Common myeloid progenitor, CD34-positive (primary cell): ENCODE measurements at regions not wholly inside any gene's neighbourhood (a gene's known extent, or its start where the extent isn't known, plus 50 kb on each side); places are given as distances from the start of the nearest gene placed in this dataset.
A peak's percentile ranks its signal among the peaks of the same experiment; 100 is the strongest.

Experiments used
- CTCF ChIA-PET: fragments of 350-600 bp; sonication (Branson Sonifier 250); formaldehyde crosslinking; loops from one replicate; lab custom pipeline; 2021; ENCODE audit warnings: antibody characterized with exemption; lab: Charles Lee
- POLR2A ChIA-PET: fragments of 350-600 bp; sonication (Branson Sonifier 250); formaldehyde crosslinking; loops from one replicate; lab custom pipeline; 2021; ENCODE audit warnings: antibody characterized with exemption; lab: Charles Lee
- DNase-seq, 3 donors: peaks; one replicate each; pipeline versions ENCODE4 v3.0.0 to v3.0.0-alpha.2; 2013
- H3K27ac ChIP-seq, 2 experiments: 1 replicate in 1 of 2; 2 replicates in 1 of 2; pipeline ENCODE4 v1.7.0; 2013; ENCODE audit warnings: inconsistent platforms in 2 of 2, low read length in 2 of 2, mild to moderate bottlenecking in 2 of 2, low read depth in 1 of 2, moderate library complexity in 1 of 2; ENCODE audit not compliant: severe bottlenecking in 2 of 2, insufficient read depth in 1 of 2, poor library complexity in 1 of 2
- H3K27me3 ChIP-seq, 5 experiments: replicated peaks in 2 of 5; 1 replicate in 3 of 5; 2 replicates in 2 of 5; pipeline versions ENCODE4 v1.6.1 to v1.7.0; 2013; ENCODE audit warnings: low read length in 4 of 5, mild to moderate bottlenecking in 2 of 5, moderate library complexity in 2 of 5, inconsistent platforms in 1 of 5; ENCODE audit not compliant: insufficient read depth in 5 of 5, control insufficient read depth in 4 of 5
- H3K36me3 ChIP-seq, 4 experiments: 1 replicate in 2 of 4; 2 replicates in 2 of 4; pipeline versions ENCODE4 v1.6.1 to v1.7.0; 2013; ENCODE audit warnings: low read length in 3 of 4, control low read depth in 1 of 4, mild to moderate bottlenecking in 1 of 4; ENCODE audit not compliant: control insufficient read depth in 4 of 4, insufficient read depth in 4 of 4
- H3K4me1 ChIP-seq, 4 experiments: 1 replicate in 3 of 4; 2 replicates in 1 of 4; pipeline versions ENCODE4 v1.6.1 to v1.7.1; 2013; ENCODE audit warnings: low read length in 3 of 4, mild to moderate bottlenecking in 3 of 4, control low read depth in 1 of 4, inconsistent platforms in 1 of 4, moderate library complexity in 1 of 4; ENCODE audit not compliant: control insufficient read depth in 4 of 4, insufficient read depth in 4 of 4; ENCODE audit errors: control extremely low read depth in 1 of 4
- H3K4me3 ChIP-seq, 7 experiments: 1 replicate in 4 of 7; 2 replicates in 3 of 7; pipeline versions ENCODE4 v1.5.1 to v1.7.0; 2013; ENCODE audit warnings: mild to moderate bottlenecking in 7 of 7, low read length in 6 of 7, moderate library complexity in 6 of 7, inconsistent platforms in 2 of 7, low read depth in 2 of 7, control low read depth in 1 of 7; ENCODE audit not compliant: insufficient read depth in 4 of 7, control insufficient read depth in 1 of 7; ENCODE audit errors: extremely low read depth in 1 of 7
- H3K9me3 ChIP-seq, 5 experiments: 1 replicate in 4 of 5; 2 replicates in 1 of 5; pipeline versions ENCODE4 v1.6.1 to v1.7.1; 2013; ENCODE audit warnings: low read length in 4 of 5, mild to moderate bottlenecking in 2 of 5, inconsistent platforms in 1 of 5, low read depth in 1 of 5, moderate library complexity in 1 of 5; ENCODE audit not compliant: control insufficient read depth in 4 of 5, insufficient read depth in 2 of 5; ENCODE audit errors: control extremely low read depth in 1 of 5
- WGBS: methylation state at CpG from one replicate; pipeline ENCODE4 v1.1.5; 2013; ENCODE audit not compliant: insufficient coverage; 5-methylcytosine and 5-hydroxymethylcytosine counted together

DNA sequence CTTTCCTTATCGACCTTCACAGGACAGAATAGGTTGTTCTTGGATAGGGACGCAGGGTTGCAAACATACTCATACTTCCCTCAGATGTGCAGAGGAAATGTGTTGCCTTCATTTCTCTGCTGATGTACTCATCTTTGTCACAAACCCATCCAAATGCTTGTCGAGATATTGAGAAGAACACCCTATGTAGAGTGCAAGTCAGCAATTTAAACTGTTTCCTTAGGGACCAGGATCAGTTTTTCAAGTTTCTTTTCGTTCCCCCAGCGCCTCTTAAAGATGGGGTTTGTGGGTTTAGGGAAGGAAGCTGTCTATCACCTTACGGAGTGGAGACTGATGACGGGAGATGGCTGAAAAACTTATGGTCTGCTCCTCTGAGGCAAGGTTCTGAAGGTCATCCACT, 474.2 kb downstream of the EPHA4 start:
- peaks cover 0 to 5% (median under 1%) of the 10 kb centered on the region in 4 experiments for H3K4me1 ChIP-seq
- POLR2A ChIA-PET: interaction anchor here (0.7 kb wide), 1 partner anchor 11 kb away, joined by 3 read pairs; no protein-coding TSS in a partner anchor
- H3K27ac ChIP-seq: no peak overlapping the region
- no peaks in the 10 kb centered on the region for H3K36me3 ChIP-seq
- WGBS: 57% methylated on average over 5 of the region's 7 CpGs
- H3K9me3 ChIP-seq: no peaks in the 10 kb centered on the region
- no peaks in the 10 kb centered on the region for H3K27me3 ChIP-seq
- no peak for DNase-seq
- no peak overlapping the region for H3K4me3 ChIP-seq
- CTCF ChIA-PET: no interaction called here

DNA sequence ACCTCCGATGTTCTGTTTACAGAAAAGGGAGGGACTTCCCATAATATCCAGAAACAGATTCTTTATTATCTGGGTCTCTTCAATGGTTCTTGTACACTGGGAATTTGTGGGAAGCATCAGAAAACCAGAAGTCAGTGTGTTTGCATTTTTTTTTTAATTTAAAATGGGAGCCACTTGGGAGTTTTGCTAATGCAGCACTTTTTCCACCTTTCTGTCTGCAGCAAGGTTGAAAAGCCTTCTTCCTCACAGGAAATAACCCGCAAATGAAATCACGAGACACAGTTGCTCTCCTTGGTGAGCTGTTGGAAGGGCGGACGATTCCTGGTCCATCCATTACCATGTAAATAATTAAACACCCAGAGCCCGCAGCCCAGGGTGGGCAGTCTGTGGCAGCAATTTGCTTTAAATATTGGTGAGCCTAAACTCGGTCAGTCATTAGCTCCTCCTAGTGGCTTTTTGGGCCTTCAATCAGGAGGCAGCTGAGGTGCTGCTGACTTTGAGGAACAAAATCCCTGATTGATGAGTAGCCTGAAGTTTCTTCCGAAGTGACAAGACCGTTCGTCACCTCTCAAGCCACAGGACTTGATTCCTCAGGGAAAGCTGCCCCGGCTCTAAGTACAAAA, 471.5 kb downstream of the EPHA4 start:
- Histone ChIP-seq H3K4me1 (peaks cover 0 to 23% (median 12%) of the 10 kb centered on the region in 4 experiments), H3K27me3 (no peaks in the 10 kb centered on the region), H3K27ac (no peak overlapping the region), H3K9me3 (no peaks in the 10 kb centered on the region), H3K36me3 (no peaks in the 10 kb centered on the region), H3K4me3 (no peak overlapping the region)
- WGBS: 43% methylated on average over 5 of the region's 11 CpGs
- ChIA-PET CTCF (no interaction called here), POLR2A (no interaction called here)
- DNase-seq: peak in 2 of 3 donors; percentile 35 to 37

DNA sequence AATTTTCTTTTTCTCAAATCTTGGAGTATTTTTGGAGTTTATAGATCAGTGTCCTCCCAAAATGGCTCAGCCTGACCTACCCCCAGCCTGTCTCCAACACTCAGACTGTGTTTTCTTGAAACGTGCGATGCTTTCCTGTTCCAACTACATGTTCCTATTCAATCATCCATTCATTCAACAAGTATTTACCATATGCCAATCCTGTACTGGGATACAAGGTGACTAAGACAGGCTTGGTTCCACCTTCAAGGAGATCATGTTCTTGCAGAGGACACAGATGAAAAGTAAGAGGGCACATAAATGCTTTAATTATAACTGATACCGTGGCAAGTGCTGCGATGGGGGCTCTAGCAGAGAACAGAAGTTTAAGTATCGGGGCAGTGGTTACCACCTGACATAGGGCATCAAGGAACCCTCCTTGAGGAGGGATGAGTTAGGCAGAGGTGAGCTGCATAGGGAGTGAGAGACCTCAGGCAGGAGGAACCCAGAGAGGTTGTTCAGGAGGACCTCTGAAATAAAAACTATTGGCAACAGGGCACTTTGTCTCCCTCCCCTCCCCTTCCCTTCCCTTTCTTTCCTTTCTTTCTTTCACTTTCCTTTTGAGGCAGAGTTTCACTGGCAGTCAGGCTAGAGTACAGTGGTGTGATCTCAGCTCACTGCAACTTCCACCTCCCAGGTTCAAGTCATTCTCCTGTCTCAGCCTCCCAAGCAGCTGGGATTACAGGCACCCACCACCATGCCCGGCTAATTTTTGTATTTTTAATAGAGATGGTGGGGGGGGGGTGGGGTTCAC, 469.0 kb downstream of the EPHA4 start:
- CTCF ChIA-PET: no interaction called here
- WGBS: 95% methylated on average over 5 of the region's 6 CpGs
- H3K4me3 ChIP-seq: no peak overlapping the region
- H3K27me3 ChIP-seq: no peaks in the 10 kb centered on the region
- peak; percentile 17 to 64 (median 51) for DNase-seq
- peaks cover 0 to 3% (median 0%) of the 10 kb centered on the region in 5 experiments for H3K9me3 ChIP-seq
- no peak overlapping the region for H3K27ac ChIP-seq
- H3K36me3 ChIP-seq: no peaks in the 10 kb centered on the region
- POLR2A ChIA-PET: interaction anchor here (1.2 kb wide), 1 partner anchor 369 kb away, joined by 3 read pairs; no protein-coding TSS in a partner anchor
- peaks cover 0 to 23% (median 12%) of the 10 kb centered on the region in 4 experiments for H3K4me1 ChIP-seq

GRCh38 chr2:221103930-221104329, 468.2 kb downstream of the EPHA4 start:
- peak overlapping the region in 3 of 7 experiments; percentile 16 to 65 (median 54) for H3K4me3 ChIP-seq
- ChIA-PET CTCF (no interaction called here), POLR2A (interaction anchor here (1.2 kb wide), 1 partner anchor 370 kb away, joined by 3 read pairs; no protein-coding TSS in a partner anchor)
- peak in 2 of 3 donors; percentile 18 to 26 for DNase-seq
- no peak overlapping the region for H3K27ac ChIP-seq
- H3K4me1 ChIP-seq: peaks cover 0 to 23% (median 12%) of the 10 kb centered on the region in 4 experiments
- peaks cover 0 to 3% (median 0%) of the 10 kb centered on the region in 5 experiments for H3K9me3 ChIP-seq
- WGBS: 66% methylated on average over 4 of the region's 5 CpGs
- no peaks in the 10 kb centered on the region for H3K36me3 ChIP-seq
- H3K27me3 ChIP-seq: no peaks in the 10 kb centered on the region

- POLR2A ChIA-PET: interaction anchor here (1.2 kb wide), 1 partner anchor 370 kb away, joined by 3 read pairs; no protein-coding TSS in a partner anchor
- Histone ChIP-seq H3K4me1 (peaks cover 0 to 23% (median 12%) of the 10 kb centered on the region in 4 experiments), H3K27me3 (no peaks in the 10 kb centered on the region), H3K9me3 (peaks cover 0 to 3% (median 0%) of the 10 kb centered on the region in 5 experiments), H3K4me3 (peak overlapping the region in 4 of 7 experiments; percentile 11 to 65 (median 35)), H3K36me3 (no peaks in the 10 kb centered on the region), H3K27ac (no peak overlapping the region)
- DNase-seq: peak in 2 of 3 donors; percentile 37 to 58
- WGBS: 7% methylated on average over 12 of the region's 12 CpGs
- CTCF ChIA-PET: no interaction called here
These were observed 467.7 kb downstream of the EPHA4 start for GRCh38 chr2:221104361-221104811.

GRCh38 chr2:221106241-221106640, 465.9 kb downstream of the EPHA4 start:
- Histone ChIP-seq H3K9me3 (peaks cover 0 to 3% (median 0%) of the 10 kb centered on the region in 5 experiments), H3K27me3 (no peaks in the 10 kb centered on the region), H3K4me1 (peaks cover 0 to 19% (median 12%) of the 10 kb centered on the region in 4 experiments), H3K27ac (no peak overlapping the region), H3K4me3 (no peak overlapping the region), H3K36me3 (no peaks in the 10 kb centered on the region)
- POLR2A ChIA-PET: no interaction called here
- no CpG with 5 or more reads among the region's 3 CpGs for WGBS
- CTCF ChIA-PET: no interaction called here
- DNase-seq: no peak
